ENCODE measurements at regions not wholly inside any gene's neighbourhood (a gene's known extent, or its start where the extent isn't known, plus 50 kb on each side); places are given as distances from the start of the nearest gene placed in this dataset.
A peak's percentile ranks its signal among the peaks of the same experiment; 100 is the strongest.
"Not testable (repeated sequence)": the region's sequence is repeated elsewhere in the genome, so short reads cannot be mapped to it uniquely, and the experiment has no call there.

GRCh38 chr11:94235772-94236171, 68.6 kb upstream of the IZUMO1R start:
- H3K27ac Mint-ChIP-seq; ATAC-seq (ENCODE audit: low read depth in 2 of 2); H3K4me1 Mint-ChIP-seq; H3K4me3 Mint-ChIP-seq; DNase-seq; H3K36me3 Mint-ChIP-seq; H3K27me3 Mint-ChIP-seq: not testable (repeated sequence)
- peaks cover 5 to 12% (median 7%) of the 10 kb centered on the region in 7 donors for H3K9me3 Mint-ChIP-seq

GRCh38 chr11:94236416-94236815, 68.0 kb upstream of the IZUMO1R start:
- DNase-seq, result peak; percentile 2
- not testable (repeated sequence) for H3K27ac Mint-ChIP-seq; H3K27me3 Mint-ChIP-seq; H3K4me3 Mint-ChIP-seq; ATAC-seq (ENCODE audit: low read depth in 2 of 2); H3K4me1 Mint-ChIP-seq
- H3K9me3 Mint-ChIP-seq, result peaks cover 5 to 17% (median 11%) of the 10 kb centered on the region in 7 donors
- peaks cover 0 to 16% of the 10 kb centered on the region in 2 donors for H3K36me3 Mint-ChIP-seq

- peaks cover 0 to 12% of the 10 kb centered on the region in 2 donors for H3K36me3 Mint-ChIP-seq
- peak; percentile 3 for DNase-seq
- H3K27me3 Mint-ChIP-seq; H3K27ac Mint-ChIP-seq; H3K4me3 Mint-ChIP-seq; H3K4me1 Mint-ChIP-seq; ATAC-seq (ENCODE audit: low read depth in 2 of 2): not testable (repeated sequence)
- peaks cover 5 to 13% (median 7%) of the 10 kb centered on the region in 7 donors for H3K9me3 Mint-ChIP-seq
Observed at GRCh38 chr11:94237447-94238153, 66.8 kb upstream of the IZUMO1R start.

- ATAC-seq (ENCODE audit: low read depth in 2 of 2); H3K4me3 Mint-ChIP-seq; H3K4me1 Mint-ChIP-seq; DNase-seq; H3K27ac Mint-ChIP-seq; H3K27me3 Mint-ChIP-seq: not testable (repeated sequence)
- peaks cover 5 to 13% (median 8%) of the 10 kb centered on the region in 7 donors for H3K9me3 Mint-ChIP-seq
- peaks cover 0 to 12% of the 10 kb centered on the region in 2 donors for H3K36me3 Mint-ChIP-seq
Observed at GRCh38 chr11:94238154-94238735, 66.1 kb upstream of the IZUMO1R start.

GRCh38 chr11:94238774-94239173, 65.6 kb upstream of the IZUMO1R start:
- Mint-ChIP-seq H3K9me3 (peaks cover 5 to 15% (median 8%) of the 10 kb centered on the region in 7 donors), H3K36me3 (peaks cover 0 to 12% of the 10 kb centered on the region in 2 donors)
- not testable (repeated sequence) for DNase-seq; H3K4me1 Mint-ChIP-seq; H3K27ac Mint-ChIP-seq; H3K27me3 Mint-ChIP-seq; H3K4me3 Mint-ChIP-seq; ATAC-seq (ENCODE audit: low read depth in 2 of 2)

GRCh38 chr11:94241896-94242295, 62.5 kb upstream of the IZUMO1R start:
- H3K4me1 Mint-ChIP-seq, result no peaks in the 10 kb centered on the region

GRCh38 chr11:94243571-94244515, 60.5 kb upstream of the IZUMO1R start:
- no peaks in the 10 kb centered on the region for H3K4me1 Mint-ChIP-seq
- DNase-seq, result no peak
- no peak overlapping the region for H3K4me3 Mint-ChIP-seq
- H3K36me3 Mint-ChIP-seq, result peaks cover 0 to 19% of the 10 kb centered on the region in 2 donors
- ATAC-seq (ENCODE audit: low read depth in 2 of 2), result no peak
- no peak overlapping the region for H3K27ac Mint-ChIP-seq
- peaks cover 0 to 6% (median 5%) of the 10 kb centered on the region in 3 donors for H3K27me3 Mint-ChIP-seq
- H3K9me3 Mint-ChIP-seq, result peaks cover 0 to 12% (median 7%) of the 10 kb centered on the region in 7 donors

More at GRCh38 chr11:94241896-94242295, 62.5 kb upstream of the IZUMO1R start:
- DNase-seq (no peak), ATAC-seq (ENCODE audit: low read depth in 2 of 2) (no peak)
- Mint-ChIP-seq H3K9me3 (peaks cover 0 to 12% (median 7%) of the 10 kb centered on the region in 7 donors), H3K27me3 (peaks cover 0 to 6% (median 5%) of the 10 kb centered on the region in 3 donors), H3K4me3 (no peak overlapping the region), H3K36me3 (peaks cover 0 to 19% of the 10 kb centered on the region in 2 donors), H3K27ac (no peak overlapping the region)

- ATAC-seq (ENCODE audit: low read depth in 2 of 2), result no peak
- Mint-ChIP-seq H3K27me3 (peaks cover 0 to 6% (median 5%) of the 10 kb centered on the region in 3 donors), H3K36me3 (peaks cover 0 to 28% of the 10 kb centered on the region in 2 donors), H3K27ac (no peak overlapping the region), H3K4me3 (no peak overlapping the region), H3K4me1 (no peaks in the 10 kb centered on the region), H3K9me3 (peaks cover 6 to 18% (median 13%) of the 10 kb centered on the region in 7 donors)
- no peak for DNase-seq
Observed at GRCh38 chr11:94245121-94245520, 59.3 kb upstream of the IZUMO1R start.

GRCh38 chr11:94248301-94248700, 56.1 kb upstream of the IZUMO1R start:
- DNase-seq; H3K4me1 Mint-ChIP-seq; H3K27ac Mint-ChIP-seq; H3K27me3 Mint-ChIP-seq; H3K4me3 Mint-ChIP-seq; ATAC-seq (ENCODE audit: low read depth in 2 of 2): not testable (repeated sequence)
- Mint-ChIP-seq H3K9me3 (peaks cover 10 to 28% (median 15%) of the 10 kb centered on the region in 7 donors), H3K36me3 (peaks cover 0 to 17% of the 10 kb centered on the region in 2 donors)

- Mint-ChIP-seq H3K36me3 (peaks cover 0 to 9% of the 10 kb centered on the region in 2 donors), H3K4me3 (no peak overlapping the region), H3K27ac (no peak overlapping the region), H3K27me3 (no peaks in the 10 kb centered on the region), H3K4me1 (no peaks in the 10 kb centered on the region), H3K9me3 (peaks cover 10 to 41% (median 31%) of the 10 kb centered on the region in 7 donors)
- DNase-seq, result no peak
- no peak for ATAC-seq (ENCODE audit: low read depth in 2 of 2)
Observed at GRCh38 chr11:94254214-94254613, 50.2 kb upstream of the IZUMO1R start.
